ENCODE measurements at regions not wholly inside any gene's neighbourhood (a gene's known extent, or its start where the extent isn't known, plus 50 kb on each side); places are given as distances from the start of the nearest gene placed in this dataset.
A peak's percentile ranks its signal among the peaks of the same experiment; 100 is the strongest.
"Not testable (repeated sequence)": the region's sequence is repeated elsewhere in the genome, so short reads cannot be mapped to it uniquely, and the experiment has no call there.

DNA sequence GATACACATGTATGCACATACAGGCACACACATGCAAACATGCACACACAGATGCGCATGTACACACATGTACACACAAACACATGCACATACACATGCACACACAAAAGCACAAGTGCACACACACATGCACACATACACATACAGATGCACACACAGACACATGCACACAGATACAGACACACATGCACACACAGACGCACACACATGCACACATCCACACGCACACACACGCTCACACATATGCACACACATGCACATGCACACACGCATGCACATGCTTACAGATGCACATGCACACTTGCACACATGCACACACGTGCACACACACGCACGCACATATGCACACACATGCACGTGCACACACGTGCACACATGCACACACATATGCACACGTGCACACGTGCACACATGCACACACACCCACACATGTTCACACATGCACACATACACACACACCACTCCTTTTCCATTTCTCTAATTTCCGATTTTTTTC lies 283.8 kb upstream of the FRG2C start:
- no peak overlapping the region for H3K4me3 ChIP-seq
- H3K27me3 ChIP-seq, result no peaks in the 10 kb centered on the region
- TF ChIP-seq, protein P1, sequence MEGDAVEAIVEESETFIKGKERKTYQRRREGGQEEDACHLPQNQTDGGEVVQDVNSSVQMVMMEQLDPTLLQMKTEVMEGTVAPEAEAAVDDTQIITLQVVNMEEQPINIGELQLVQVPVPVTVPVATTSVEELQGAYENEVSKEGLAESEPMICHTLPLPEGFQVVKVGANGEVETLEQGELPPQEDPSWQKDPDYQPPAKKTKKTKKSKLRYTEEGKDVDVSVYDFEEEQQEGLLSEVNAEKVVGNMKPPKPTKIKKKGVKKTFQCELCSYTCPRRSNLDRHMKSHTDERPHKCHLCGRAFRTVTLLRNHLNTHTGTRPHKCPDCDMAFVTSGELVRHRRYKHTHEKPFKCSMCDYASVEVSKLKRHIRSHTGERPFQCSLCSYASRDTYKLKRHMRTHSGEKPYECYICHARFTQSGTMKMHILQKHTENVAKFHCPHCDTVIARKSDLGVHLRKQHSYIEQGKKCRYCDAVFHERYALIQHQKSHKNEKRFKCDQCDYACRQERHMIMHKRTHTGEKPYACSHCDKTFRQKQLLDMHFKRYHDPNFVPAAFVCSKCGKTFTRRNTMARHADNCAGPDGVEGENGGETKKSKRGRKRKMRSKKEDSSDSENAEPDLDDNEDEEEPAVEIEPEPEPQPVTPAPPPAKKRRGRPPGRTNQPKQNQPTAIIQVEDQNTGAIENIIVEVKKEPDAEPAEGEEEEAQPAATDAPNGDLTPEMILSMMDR (IDR thresholded peaks at IDR 0.05), result no peak
- no peak overlapping the region for H3K27ac ChIP-seq
- no peaks in the 10 kb centered on the region for H3K9me3 ChIP-seq
- H3K36me3 ChIP-seq, result no peaks in the 10 kb centered on the region
- no peaks in the 10 kb centered on the region for H3K4me1 ChIP-seq
- DNase-seq (ENCODE audit: low spot score), result no peak

DNA sequence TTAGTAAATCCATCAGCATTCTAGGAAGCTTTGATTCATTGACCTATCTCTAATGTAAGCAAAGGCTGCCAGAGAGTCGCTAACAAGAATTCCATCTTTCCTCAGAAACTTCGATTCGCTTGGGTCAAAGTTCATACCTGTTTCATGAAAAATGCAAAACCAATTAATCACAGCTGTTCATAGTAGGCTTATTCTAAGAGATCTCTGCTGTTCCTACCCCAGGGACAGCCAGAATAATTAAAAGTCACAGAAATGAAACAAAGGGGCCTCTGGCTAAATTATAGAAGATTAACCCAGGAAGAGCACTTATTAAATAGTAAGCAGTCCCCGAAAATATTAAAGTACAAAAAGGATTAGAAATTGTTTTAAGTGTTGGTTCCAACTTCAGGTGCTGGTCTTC lies 280.1 kb upstream of the FRG2C start:
- not testable (repeated sequence) for H3K27me3 ChIP-seq; DNase-seq (ENCODE audit: low spot score); H3K9me3 ChIP-seq; H3K4me3 ChIP-seq; H3K36me3 ChIP-seq; H3K27ac ChIP-seq; H3K4me1 ChIP-seq

DNA sequence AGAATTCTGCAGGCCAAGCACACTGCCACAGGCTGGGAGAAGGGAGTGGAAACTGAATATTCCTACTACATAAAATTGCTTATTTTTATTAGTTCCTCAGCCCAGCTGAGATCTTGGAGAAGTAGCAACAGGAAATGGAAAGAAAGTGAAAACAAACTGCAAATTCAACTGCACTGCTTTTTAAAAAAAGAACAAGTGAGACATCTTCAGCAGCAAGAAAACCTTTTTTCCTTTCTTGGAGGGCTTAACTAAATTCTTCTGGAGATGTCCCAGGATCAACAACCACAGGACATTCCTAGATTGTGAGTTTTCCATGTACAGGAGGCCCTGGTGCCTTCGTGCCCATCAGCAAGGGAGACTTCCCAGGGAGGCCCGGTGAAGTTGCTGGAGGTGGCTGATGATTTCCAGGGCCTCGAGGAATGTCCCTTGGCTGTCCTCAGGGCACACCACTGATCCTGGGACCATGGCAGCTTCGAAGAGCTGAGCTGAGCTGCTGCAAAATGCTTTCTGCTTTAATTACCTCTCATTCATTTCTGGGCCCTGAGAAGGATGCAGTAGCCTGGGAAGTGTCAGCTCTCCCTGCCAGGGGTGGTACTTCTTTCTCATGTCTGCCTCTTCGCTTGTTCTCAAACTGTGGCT lies 275.5 kb upstream of the FRG2C start:
- not testable (repeated sequence) for DNase-seq (ENCODE audit: low spot score); H3K4me1 ChIP-seq; H3K36me3 ChIP-seq; H3K9me3 ChIP-seq; H3K4me3 ChIP-seq; H3K27me3 ChIP-seq; H3K27ac ChIP-seq

DNA sequence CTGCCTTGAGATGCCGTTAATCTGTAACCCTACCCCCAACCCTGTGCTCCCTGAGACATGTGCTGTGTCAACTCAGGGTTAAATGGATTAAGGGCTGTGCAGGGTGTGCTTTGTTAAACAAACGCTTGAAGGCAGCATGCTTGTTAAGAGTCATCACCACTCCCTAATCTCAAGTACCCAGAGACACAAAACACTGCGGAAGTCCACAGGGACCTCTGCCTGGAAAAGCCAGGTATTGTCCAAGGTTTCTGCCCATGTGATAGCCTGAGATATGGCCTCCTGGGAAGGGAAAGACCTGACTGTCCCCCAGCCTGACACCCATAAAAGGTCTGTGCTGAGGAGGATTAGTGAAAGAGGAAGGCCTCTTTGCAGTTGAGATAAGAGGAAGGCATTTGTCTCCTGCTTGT lies 270.8 kb upstream of the FRG2C start:
- not testable (repeated sequence) for H3K9me3 ChIP-seq; H3K36me3 ChIP-seq; H3K27ac ChIP-seq; H3K4me3 ChIP-seq; H3K27me3 ChIP-seq; DNase-seq (ENCODE audit: low spot score)
- H3K4me1 ChIP-seq, result peaks cover 0 to 20% of the 10 kb centered on the region in 2 donors

DNA sequence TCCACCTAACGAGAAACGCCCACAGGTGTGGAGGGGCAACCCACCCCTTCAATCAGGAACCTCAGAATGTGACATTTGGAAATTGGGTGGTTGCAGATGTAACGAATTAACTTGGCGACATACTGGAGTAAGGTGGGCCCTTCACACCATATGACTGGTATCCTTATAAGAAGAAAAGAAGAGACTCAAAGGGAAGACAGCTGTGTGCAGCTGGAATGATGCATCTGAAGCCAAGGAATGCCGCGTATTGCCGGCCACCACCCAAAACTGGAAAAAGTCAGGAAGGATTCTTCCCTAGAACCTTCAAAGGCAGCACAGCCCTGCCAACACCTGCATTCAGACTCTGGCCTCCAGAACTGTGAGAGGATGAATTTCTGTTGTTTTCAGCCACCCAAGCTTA lies 270.0 kb upstream of the FRG2C start:
- Histone ChIP-seq H3K4me1 (peaks cover 0 to 20% of the 10 kb centered on the region in 2 donors), H3K27ac (peak overlapping the region in 1 of 2 donors; percentile 35)
- H3K4me3 ChIP-seq; H3K27me3 ChIP-seq; DNase-seq (ENCODE audit: low spot score); H3K9me3 ChIP-seq; H3K36me3 ChIP-seq: not testable (repeated sequence)

DNA sequence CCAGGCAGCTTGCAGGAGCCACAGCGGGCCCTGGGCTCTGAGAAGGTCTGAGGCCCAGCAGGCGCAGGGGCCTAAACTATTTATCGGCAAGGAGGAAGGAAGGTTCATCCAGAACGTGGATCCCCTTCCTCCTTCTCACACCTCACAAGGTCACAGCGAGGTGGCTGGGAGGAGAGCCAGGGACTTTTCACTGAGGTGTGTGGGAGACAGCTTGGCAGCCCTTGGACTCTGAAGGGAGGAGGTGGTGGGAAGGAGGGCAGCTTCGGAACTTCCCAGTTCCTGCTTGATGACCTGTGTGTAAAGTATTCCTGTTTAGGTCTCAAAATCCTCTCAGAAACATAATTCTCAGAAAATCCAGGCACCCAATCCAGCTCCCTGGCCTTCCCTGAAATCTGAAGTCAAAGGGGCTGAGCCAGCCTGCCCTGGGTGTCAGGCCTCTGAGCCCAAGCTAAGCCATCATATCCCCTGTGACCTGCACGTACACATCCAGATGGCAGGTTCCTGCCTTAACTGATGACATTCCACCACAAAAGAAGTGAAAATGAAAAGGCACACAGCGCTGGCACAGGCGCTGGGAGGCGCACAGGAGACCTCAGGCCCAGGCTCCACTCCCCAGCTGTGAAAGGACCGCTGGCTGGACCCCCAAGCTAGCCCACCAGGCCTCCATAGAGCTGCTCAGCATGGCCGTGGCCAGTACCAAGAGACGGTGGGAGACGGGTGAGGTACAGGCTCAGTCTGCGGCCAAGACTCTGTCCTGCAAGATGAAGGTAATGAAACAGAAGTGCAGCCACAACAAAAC lies 269.4 kb upstream of the FRG2C start:
- not testable (repeated sequence) for H3K4me3 ChIP-seq; DNase-seq (ENCODE audit: low spot score); H3K36me3 ChIP-seq; H3K27me3 ChIP-seq; H3K9me3 ChIP-seq
- Histone ChIP-seq H3K4me1 (peaks cover 0 to 20% of the 10 kb centered on the region in 2 donors), H3K27ac (peak overlapping the region; percentile 26 to 35)

DNA sequence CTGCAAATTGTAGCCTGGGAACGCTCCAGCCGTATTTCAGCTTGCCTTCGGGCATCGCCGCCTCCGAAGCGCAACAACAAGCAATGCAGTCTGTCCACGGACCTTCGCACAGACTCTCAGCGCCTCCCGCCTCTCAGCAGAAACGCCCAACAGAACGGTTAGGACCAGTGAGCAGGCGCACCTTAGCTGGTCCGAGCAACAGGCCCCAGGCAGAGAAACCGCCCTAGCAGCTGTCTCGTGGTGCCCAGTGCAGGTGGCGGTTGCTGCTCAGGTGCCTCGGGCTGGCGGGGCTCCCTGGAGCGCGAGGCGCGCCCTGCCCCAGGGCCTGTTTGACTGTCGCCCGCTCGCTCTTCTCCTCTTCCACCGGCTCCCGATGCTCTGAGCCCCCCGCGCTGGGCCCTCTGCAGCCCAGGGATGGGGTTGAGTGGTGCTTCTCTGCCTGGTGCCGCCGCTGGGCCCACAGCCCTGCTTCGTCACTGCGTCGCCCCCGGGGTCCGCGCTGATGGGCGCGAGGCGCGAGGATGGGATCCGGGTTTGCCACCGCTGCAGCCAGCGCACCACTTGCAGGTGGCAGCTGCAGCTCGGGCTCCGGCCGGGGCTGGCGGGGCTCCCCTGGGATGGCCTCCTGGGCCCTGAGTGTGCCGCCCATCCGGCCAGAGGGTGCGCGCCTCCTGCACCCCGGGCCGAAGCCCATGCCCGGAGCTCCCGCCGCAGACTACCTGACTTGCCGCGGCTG lies 268.4 kb upstream of the FRG2C start:
- H3K27me3 ChIP-seq, result no peaks in the 10 kb centered on the region
- TF ChIP-seq, protein P1 (IDR thresholded peaks at IDR 0.05), result no peak
- DNase-seq (ENCODE audit: low spot score), result no peak
- H3K4me1 ChIP-seq, result peaks cover 0 to 20% of the 10 kb centered on the region in 2 donors
- H3K27ac ChIP-seq, result no peak overlapping the region
- no peaks in the 10 kb centered on the region for H3K36me3 ChIP-seq
- H3K4me3 ChIP-seq, result peak overlapping the region in 1 of 2 donors; percentile 16
- no peaks in the 10 kb centered on the region for H3K9me3 ChIP-seq

DNA sequence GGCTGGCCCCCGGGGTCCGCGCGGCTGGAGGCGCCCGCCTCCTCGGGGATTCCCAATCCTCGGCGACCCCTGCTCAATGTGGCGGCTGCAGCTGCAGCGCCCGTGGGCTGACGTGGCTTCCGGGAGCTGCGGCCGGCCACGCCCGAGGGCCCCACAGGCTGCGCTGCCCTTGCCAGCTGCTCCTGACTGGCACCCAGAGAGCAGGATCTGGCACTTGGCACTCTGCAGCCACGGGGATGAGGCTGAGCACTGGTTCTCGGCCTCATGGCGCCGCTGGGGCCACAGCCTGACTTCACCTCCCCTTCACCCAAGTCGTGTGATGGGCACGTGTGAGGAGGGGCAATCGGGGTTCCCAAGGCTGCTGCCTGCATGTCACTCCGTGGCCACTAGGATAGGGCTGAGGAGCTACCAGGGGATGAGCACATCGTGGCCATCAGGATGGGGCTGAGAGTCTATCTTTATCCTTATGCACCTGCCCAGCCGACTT lies 267.8 kb upstream of the FRG2C start:
- Histone ChIP-seq H3K4me3 (peak overlapping the region in 1 of 2 donors; percentile 16), H3K4me1 (peaks cover 0 to 20% of the 10 kb centered on the region in 2 donors), H3K36me3 (no peaks in the 10 kb centered on the region), H3K9me3 (no peaks in the 10 kb centered on the region), H3K27ac (no peak overlapping the region), H3K27me3 (no peaks in the 10 kb centered on the region)
- TF ChIP-seq, protein P1 (IDR thresholded peaks at IDR 0.05), result no peak
- no peak for DNase-seq (ENCODE audit: low spot score)

DNA sequence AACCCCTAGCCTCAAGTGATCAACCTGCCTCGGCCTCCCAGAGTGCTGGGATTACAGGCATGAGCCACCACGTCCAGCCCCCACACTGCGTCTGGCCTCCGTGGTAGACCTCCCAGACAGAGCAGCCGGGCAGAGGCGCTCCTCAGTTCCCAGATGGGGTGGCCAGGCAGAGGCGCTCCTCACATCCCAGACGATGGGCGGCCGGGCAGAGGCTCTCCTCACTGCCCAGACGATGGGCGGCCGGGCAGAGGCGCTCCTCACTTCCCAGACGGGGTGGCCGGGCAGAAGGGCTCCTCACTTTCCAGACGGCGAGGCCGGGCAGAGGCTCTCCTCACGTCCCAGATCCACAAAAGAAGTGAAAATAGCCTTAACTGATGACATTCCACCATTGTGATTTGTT lies 266.6 kb upstream of the FRG2C start:
- not testable (repeated sequence) for H3K27ac ChIP-seq; H3K4me3 ChIP-seq; H3K27me3 ChIP-seq; DNase-seq (ENCODE audit: low spot score); H3K36me3 ChIP-seq; H3K9me3 ChIP-seq
- peaks cover 0 to 20% of the 10 kb centered on the region in 2 donors for H3K4me1 ChIP-seq

Data from right atrium auricular region (tissue), 2 donors.